Amniotic epithelial cell (primary cell): ENCODE measurements at regions not wholly inside any gene's neighbourhood (a gene's known extent, or its start where the extent isn't known, plus 50 kb on each side); places are given as distances from the start of the nearest gene placed in this dataset.
"Not testable (repeated sequence)": the region's sequence is repeated elsewhere in the genome, so short reads cannot be mapped to it uniquely, and the experiment has no call there.

Experiments used
- DNase-seq: peaks from one replicate; pipeline ENCODE4 v3.0.0-alpha.2; 2010; ENCODE audit warnings: low read depth

- peak; percentile 80 for DNase-seq
Observed at GRCh38 chr13:80881942-80882445, 541.1 kb upstream of the SPRY2 start.

- DNase-seq = no peak
Observed at GRCh38 chr13:80881495-80881894, 540.6 kb upstream of the SPRY2 start.

- DNase-seq = no peak
Observed at GRCh38 chr13:80881034-80881433, 540.1 kb upstream of the SPRY2 start.

- no peak for DNase-seq
Observed at GRCh38 chr13:80877944-80878241, 537.0 kb upstream of the SPRY2 start.

- DNase-seq = no peak
Observed at GRCh38 chr13:80877209-80877943, 536.5 kb upstream of the SPRY2 start.

- DNase-seq = no peak
Observed at GRCh38 chr13:80873589-80873988, 532.7 kb upstream of the SPRY2 start.

- DNase-seq = not testable (repeated sequence)
Observed at GRCh38 chr13:80871971-80872370, 531.0 kb upstream of the SPRY2 start.

- no peak for DNase-seq
Observed at GRCh38 chr13:80871481-80871880, 530.6 kb upstream of the SPRY2 start.

- no peak for DNase-seq
Observed at GRCh38 chr13:80870186-80870585, 529.3 kb upstream of the SPRY2 start.

GRCh38 chr13:80866921-80867320 lies 526.0 kb upstream of the SPRY2 start:
- DNase-seq = no peak

- no peak for DNase-seq
Observed at GRCh38 chr13:80865329-80865728, 524.4 kb upstream of the SPRY2 start.

GRCh38 chr13:80862456-80862855 lies 521.5 kb upstream of the SPRY2 start:
- no peak for DNase-seq

- DNase-seq = no peak
Observed at GRCh38 chr13:80860845-80861244, 519.9 kb upstream of the SPRY2 start.

- DNase-seq = no peak
Observed at GRCh38 chr13:80858131-80858530, 517.2 kb upstream of the SPRY2 start.

- no peak for DNase-seq
Observed at GRCh38 chr13:80857321-80857720, 516.4 kb upstream of the SPRY2 start.

GRCh38 chr13:80850771-80851170 lies 509.8 kb upstream of the SPRY2 start:
- no peak for DNase-seq

GRCh38 chr13:80844164-80844563 lies 503.2 kb upstream of the SPRY2 start:
- DNase-seq = no peak

GRCh38 chr13:80841414-80841813 lies 500.5 kb upstream of the SPRY2 start:
- DNase-seq = no peak

- DNase-seq = peak; percentile 1
Observed at GRCh38 chr13:80840316-80840976, 499.5 kb upstream of the SPRY2 start.

GRCh38 chr13:80835902-80836301 lies 495.0 kb upstream of the SPRY2 start:
- DNase-seq = no peak

GRCh38 chr13:80830431-80830830 lies 489.5 kb upstream of the SPRY2 start:
- DNase-seq = no peak

GRCh38 chr13:80828759-80829158 lies 487.8 kb upstream of the SPRY2 start:
- DNase-seq = no peak

- DNase-seq = no peak
Observed at GRCh38 chr13:80825276-80825675, 484.4 kb upstream of the SPRY2 start.

- DNase-seq = peak; percentile 57
Observed at GRCh38 chr13:80824229-80824628, 483.3 kb upstream of the SPRY2 start.
